GM21529 (cell line): ENCODE measurements at regions not wholly inside any gene's neighbourhood (a gene's known extent, or its start where the extent isn't known, plus 50 kb on each side); places are given as distances from the start of the nearest gene placed in this dataset.
"Not testable (repeated sequence)": the region's sequence is repeated elsewhere in the genome, so short reads cannot be mapped to it uniquely, and the experiment has no call there.

Experiments
- ATAC-seq: cut with Tn5 transposase; IDR thresholded peaks from one replicate; pipeline ENCODE4 v1.9.1; 2021; ENCODE audit not compliant: unreplicated experiment

DNA sequence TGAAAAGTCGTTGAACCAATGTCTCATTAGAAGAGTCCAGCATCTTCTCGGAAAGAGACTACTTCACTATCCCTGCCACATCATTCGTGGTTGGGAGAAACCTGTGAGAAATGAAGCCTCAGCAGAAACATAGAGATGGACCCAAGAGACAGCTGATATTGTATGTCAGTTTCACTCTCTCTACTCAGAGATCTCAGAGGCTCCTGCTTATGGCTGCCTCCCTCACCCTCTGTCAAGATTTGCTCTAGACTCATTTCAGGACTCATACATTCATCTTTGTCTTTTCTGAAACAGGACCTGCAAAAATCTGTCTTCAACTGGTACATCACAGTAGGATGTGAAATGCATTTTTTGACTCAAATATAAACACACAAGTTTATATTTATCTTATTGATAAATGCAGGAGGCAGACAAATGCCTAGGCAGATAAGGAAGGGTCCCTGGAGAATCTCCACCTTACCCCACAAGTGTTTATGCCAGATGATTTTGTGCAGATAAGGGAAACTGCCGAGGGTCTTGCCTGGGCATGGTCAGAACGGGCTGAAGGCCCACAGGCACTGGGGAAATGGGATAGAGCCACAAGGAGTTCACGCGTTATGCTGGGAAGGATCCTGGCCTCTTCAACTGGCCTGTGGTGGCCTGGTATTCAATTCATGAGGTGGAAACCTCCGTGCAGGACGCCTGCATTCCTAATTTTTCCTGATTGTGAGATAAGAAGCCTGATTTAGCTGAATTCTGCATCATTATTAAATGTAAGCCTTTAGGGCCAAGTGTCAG lies 1834.0 kb upstream of the PCDH20 start:
- ATAC-seq: no peak

DNA sequence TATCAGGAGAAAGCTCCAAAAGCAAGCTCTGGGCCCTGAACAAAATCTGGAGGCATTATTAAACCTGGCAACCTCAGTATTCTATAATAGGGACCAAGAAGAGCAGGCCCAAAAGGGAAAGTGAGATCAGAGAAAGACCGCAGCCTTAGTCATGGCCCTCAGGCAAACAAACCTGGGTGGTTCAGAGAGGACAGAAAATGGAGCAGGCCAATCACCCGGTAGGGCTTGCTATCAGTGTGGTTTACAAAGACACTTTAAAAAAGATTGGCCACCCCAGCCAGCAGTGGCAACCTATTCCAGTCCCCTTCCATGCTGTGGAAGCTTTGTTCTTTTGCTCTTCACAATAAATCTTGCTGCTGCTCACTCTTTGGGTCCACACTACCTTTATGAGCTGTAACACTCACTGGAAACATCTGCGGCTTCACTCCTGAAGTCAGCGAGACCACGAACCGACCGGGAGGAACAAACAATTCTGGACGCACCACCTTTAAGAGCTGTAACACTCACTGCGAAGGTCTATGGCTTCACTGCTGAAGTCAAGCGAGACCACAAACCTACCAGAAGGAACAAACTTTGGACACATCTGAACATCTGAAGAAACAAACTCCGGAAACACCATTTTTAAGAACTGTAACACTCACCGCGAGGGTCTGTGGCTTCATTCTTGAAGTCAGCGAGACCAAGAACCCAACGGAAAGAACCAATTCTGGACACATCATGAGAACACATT lies 1821.2 kb upstream of the PCDH20 start:
- ATAC-seq: not testable (repeated sequence)

DNA sequence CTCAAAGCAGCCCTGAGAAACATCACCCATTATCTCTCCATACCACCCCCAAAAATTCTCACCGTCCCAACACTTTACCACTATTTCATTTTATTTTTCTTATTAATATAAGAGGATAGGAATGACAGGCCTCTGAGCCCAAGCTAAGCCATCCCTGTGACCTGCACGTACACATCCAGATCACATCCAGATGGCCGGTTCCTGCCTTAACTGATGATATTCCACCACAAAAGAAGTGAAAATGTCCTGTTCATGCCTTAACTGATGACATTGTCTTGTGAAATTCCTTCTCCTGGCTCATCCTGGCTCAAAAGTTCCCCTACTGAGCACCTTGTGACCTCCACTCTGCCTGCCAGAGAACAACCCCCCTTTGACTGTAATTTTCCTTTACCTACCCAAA lies 1802.9 kb upstream of the PCDH20 start:
- not testable (repeated sequence) for ATAC-seq

GRCh38 chr13:63209330-63210017 lies 1793.8 kb upstream of the PCDH20 start:
- ATAC-seq: no peak

- no peak for ATAC-seq
These were observed 1793.2 kb upstream of the PCDH20 start for GRCh38 chr13:63208826-63209225.

DNA sequence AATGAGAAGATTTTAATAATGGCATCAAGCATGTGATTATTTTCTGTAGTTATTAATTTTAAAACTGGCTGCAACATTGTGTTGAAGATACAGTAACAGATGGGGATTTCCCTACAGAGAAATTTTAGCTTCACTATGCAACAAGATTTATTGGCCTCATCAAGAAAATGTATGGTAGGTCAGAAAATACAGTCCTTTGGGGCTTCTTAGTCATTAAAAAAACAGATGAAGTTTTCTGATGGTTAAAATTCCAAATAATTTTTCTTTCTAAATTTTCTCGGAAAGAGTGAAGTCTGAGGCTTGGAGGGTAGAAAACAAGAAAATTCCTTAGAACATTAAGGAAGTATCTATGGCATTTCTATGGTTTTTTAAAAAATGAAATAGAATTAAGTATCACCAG lies 1790.8 kb upstream of the PCDH20 start:
- ATAC-seq: no peak

GRCh38 chr13:63201493-63201892 lies 1785.8 kb upstream of the PCDH20 start:
- ATAC-seq: no peak

GRCh38 chr13:63199508-63199907 lies 1783.9 kb upstream of the PCDH20 start:
- no peak for ATAC-seq

- ATAC-seq: no peak
These were observed 1782.4 kb upstream of the PCDH20 start for GRCh38 chr13:63198071-63198470.

- no peak for ATAC-seq
These were observed 1780.1 kb upstream of the PCDH20 start for GRCh38 chr13:63195726-63196125.

DNA sequence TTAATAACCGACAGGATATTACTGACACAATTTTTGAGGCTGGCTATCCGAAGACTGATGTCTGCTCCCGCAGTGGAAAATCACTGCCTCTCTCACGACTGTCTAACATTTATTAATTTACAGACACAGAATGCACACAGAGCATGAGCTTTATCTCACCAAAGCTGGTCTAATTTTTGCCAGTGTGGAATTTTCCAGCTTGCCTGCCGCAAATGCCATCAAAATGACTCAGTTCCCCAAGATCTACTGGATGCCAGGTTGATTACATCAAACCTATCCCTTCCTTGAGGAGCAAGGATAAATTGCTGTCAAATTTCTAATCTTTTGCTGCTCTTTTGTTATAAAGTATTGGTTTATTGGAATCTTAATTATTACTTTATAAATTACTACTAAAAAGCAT lies 1775.1 kb upstream of the PCDH20 start:
- no peak for ATAC-seq

GRCh38 chr13:63190219-63190618 lies 1774.6 kb upstream of the PCDH20 start:
- no peak for ATAC-seq

DNA sequence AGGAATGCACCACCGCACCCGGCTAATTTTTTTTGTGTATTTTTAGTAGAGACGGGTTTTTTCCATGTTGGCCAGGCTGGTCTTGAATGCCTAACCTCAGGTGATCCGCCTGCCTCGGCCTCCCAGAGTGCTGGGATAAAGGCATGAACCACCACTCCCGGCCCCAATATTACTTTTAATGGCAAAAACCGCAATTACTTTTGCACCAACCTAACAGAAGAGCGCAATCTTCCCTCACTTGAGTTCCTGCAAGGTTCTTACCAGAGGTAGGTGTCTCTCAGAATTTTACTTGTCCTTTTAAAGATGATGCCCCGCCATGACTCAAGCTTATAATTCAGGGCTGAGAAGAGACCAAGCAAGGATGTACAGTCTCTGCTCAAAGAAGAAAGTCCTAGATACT lies 1774.1 kb upstream of the PCDH20 start:
- ATAC-seq: no peak

GRCh38 chr13:63184693-63185092 lies 1769.0 kb upstream of the PCDH20 start:
- ATAC-seq: no peak

GRCh38 chr13:63175536-63175935 lies 1759.9 kb upstream of the PCDH20 start:
- no peak for ATAC-seq

- no peak for ATAC-seq
These were observed 1752.2 kb upstream of the PCDH20 start for GRCh38 chr13:63167699-63168337.

GRCh38 chr13:63166345-63166744 lies 1750.7 kb upstream of the PCDH20 start:
- ATAC-seq: no peak

DNA sequence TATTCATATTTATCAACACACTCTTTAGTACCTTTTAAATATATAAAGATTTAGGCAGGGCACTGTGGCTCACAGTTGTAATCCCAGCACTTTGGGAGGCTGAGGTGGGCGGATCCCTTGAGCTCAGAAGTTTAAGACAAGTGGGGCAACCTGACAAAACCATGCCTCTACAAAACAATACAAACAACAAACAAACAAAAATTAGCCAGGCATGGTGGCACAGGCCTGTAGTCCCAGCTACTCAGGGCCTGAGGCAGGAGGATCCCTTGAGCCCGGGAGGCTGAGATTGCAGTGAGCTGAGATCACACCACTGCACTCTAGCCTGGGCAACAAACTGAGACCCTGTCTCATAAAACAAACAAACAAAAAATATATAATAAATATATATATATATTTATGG lies 1748.3 kb upstream of the PCDH20 start:
- ATAC-seq: no peak

DNA sequence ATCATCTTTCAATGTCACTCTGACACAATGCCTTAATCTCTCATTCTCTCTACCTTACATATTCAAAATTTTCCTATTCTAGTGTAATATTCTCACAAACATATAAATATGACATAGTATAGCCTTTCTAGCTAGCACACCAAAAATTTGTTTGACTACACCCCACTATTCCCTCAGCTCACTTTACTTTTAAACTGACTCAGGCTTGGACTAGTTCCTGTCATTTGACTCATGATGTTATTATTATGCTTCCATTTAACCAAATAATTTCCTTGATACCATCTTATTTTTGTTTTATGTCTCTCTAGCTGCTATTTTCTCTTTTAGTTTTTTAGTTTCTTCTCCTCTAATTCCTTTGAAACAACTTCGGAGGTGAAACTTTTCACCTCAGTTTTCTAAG lies 1745.6 kb upstream of the PCDH20 start:
- ATAC-seq: no peak

DNA sequence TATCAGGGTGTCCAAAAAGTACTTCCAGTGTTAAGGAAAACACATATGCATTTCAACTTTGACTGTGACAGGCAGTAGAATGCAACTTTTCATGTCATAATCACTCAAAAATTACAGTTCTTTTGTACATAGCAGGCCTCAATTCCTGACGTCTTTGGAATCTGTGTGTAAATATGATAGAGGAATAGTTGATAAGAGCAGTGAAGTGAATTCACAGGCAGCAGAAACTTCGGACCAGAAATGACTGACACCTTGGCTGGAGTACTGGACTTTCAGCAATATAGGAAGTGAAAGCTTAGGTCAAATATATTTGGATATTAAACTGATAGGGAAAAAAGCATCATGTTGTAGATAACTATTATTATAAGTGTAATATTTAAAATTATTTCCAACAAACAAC lies 1741.2 kb upstream of the PCDH20 start:
- no peak for ATAC-seq

- ATAC-seq: no peak
These were observed 1733.7 kb upstream of the PCDH20 start for GRCh38 chr13:63149375-63149774.
